Neural progenitor cell (in vitro differentiated cells): ENCODE measurements at regions not wholly inside any gene's neighbourhood (a gene's known extent, or its start where the extent isn't known, plus 50 kb on each side); places are given as distances from the start of the nearest gene placed in this dataset.
A peak's percentile ranks its signal among the peaks of the same experiment; 100 is the strongest.

ENCODE experiments used
- DNase-seq: peaks from one replicate; pipeline ENCODE4 v3.0.0-alpha.2; 2016; ENCODE audit warnings: low spot score
- H2AFZ ChIP-seq: fragments of 200-600 bp; sonication (generic); replicated peaks from 2 replicates; pipeline ENCODE4 v1.6.1; 2016; ENCODE audit warnings: antibody characterized with exemption
- H3F3A ChIP-seq: fragments of 200-600 bp; sonication (generic); 2 replicates; pipeline ENCODE4 v1.6.1; 2016; ENCODE audit warnings: antibody characterized with exemption, low read depth
- H3K27ac ChIP-seq: fragments of 200-600 bp; sonication (generic); 2 replicates; pipeline ENCODE4 v1.5.1; 2016; ENCODE audit warnings: mild to moderate bottlenecking
- H3K27me3 ChIP-seq: fragments of 200-600 bp; sonication (generic); 2 replicates; pipeline ENCODE4 v1.6.1; 2016; ENCODE audit warnings: mild to moderate bottlenecking, moderate library complexity
- H3K36me3 ChIP-seq: fragments of 200-600 bp; sonication (generic); 2 replicates; pipeline ENCODE4 v1.5.1; 2016
- H3K4me1 ChIP-seq: fragments of 200-600 bp; sonication (generic); 2 replicates; pipeline ENCODE4 v1.6.1; 2016; ENCODE audit warnings: mixed run types
- H3K4me2 ChIP-seq: fragments of 200-600 bp; sonication (generic); 2 replicates; pipeline ENCODE4 v1.6.1; 2016
- H3K4me3 ChIP-seq: fragments of 200-600 bp; sonication (generic); 2 replicates; pipeline ENCODE4 v1.5.1; 2016
- H3K79me2 ChIP-seq: fragments of 200-600 bp; sonication (generic); 2 replicates; pipeline ENCODE4 v1.6.1; 2016; ENCODE audit warnings: low read depth
- H3K9ac ChIP-seq: fragments of 200-600 bp; sonication (generic); 2 replicates; pipeline ENCODE4 v1.6.1; 2016
- H3K9me3 ChIP-seq: fragments of 200-600 bp; sonication (generic); 2 replicates; pipeline ENCODE4 v1.5.1; 2016; ENCODE audit warnings: low read depth
- H4K20me1 ChIP-seq: fragments of 200-600 bp; sonication (generic); 2 replicates; pipeline ENCODE4 v1.6.1; 2016; ENCODE audit warnings: low read depth
- H3K27ac Mint-ChIP-seq: 3 replicates; pipeline ENCODE4 v1.8.0; 2021; ENCODE audit warnings: mixed read lengths
- H3K27me3 Mint-ChIP-seq: 2 replicates; pipeline ENCODE4 v1.8.0; 2022; ENCODE audit warnings: low read depth, mild to moderate bottlenecking, inconsistent platforms, moderate library complexity, mixed read lengths; ENCODE audit not compliant: insufficient read depth
- H3K36me3 Mint-ChIP-seq: 3 replicates; pipeline ENCODE4 v1.8.0; 2021; ENCODE audit warnings: mixed read lengths
- H3K4me1 Mint-ChIP-seq: 3 replicates; pipeline ENCODE4 v1.8.0; 2021; ENCODE audit warnings: mixed read lengths
- H3K4me3 Mint-ChIP-seq: 3 replicates; pipeline ENCODE4 v1.8.0; 2021; ENCODE audit warnings: mild to moderate bottlenecking, moderate library complexity, mixed read lengths
- H3K9me3 Mint-ChIP-seq: 3 replicates; pipeline ENCODE4 v1.8.0; 2020; ENCODE audit warnings: mixed read lengths
- EZH2 ChIP-seq: fragments of 200-600 bp; sonication (generic); IDR thresholded peaks from 2 replicates; pipeline ENCODE4 v1.6.1; 2017; ENCODE audit warnings: antibody characterized with exemption, mild to moderate bottlenecking, moderate library complexity
- EZH2phosphoT487 ChIP-seq: fragments of 200-600 bp; sonication (generic); IDR thresholded peaks from 2 replicates; pipeline ENCODE4 v1.6.1; 2017; ENCODE audit warnings: antibody characterized with exemption
- TF ChIP-seq, protein P1 (sequence below): fragments of 200-600 bp; sonication (generic); IDR thresholded peaks from 2 replicates; pipeline ENCODE4 v1.5.1; 2017; ENCODE audit warnings: antibody characterized with exemption, mild to moderate bottlenecking

DNA sequence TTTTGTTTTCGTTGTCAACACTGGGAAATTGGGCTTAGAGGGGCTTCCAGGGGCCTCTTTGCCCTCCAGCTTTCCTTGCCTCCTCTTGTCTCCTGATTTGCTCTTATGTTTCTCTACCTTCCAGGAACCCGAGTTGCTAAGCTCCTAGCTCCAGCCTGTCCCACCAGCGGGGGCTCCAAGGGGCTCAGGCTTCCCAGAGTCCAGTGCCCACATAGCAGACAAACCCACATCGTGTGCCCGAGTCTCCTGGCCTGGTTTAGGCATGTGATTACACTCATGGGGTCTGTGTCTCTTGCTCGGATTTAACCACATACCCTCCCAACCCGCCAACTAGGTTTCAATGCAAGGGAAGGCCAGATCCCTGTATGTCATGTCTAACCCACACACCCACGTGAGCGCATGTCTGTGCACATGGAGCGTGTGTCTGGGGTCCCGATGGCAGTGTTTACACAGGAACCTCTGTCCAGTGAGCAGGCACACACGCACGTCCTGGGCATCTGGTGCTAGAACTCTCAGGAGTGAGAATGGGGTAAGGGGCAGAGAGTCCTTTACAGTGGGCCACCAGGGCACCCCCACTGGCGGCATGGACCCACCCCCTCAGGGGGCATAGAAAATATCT lies 76.1 kb upstream of the MED9 start:
- H2AFZ ChIP-seq: no peak overlapping the region
- Mint-ChIP-seq H3K4me1 (peaks cover 13% of the 10 kb centered on the region), H3K9me3 (no peaks in the 10 kb centered on the region)

DNA sequence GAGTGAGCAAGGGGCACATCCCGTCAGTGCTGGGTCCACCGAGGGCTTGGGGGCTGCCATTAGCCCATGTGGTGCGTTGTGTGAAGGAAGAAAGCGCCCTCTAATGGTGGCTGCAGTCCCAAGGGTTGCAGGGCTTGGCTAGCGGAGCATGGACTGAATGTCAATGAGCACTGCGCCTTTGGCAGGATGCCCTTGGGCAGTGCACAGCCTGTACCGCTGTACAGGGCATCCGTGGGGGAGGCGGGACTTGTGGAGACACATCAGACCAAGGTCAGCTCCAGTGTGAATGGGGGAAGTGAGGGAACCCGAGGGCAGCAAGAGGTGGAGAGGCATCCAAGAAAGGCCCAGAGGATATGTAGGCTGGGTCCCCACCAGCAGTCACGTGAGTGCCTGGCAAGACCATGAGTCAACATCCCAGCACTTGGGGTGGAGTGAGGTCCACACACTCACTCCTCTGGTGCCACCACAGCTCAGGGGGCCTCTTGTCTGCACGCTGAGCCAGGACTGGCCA lies 75.5 kb upstream of the MED9 start:
- no peak for TF ChIP-seq EZH2
- TF ChIP-seq, protein P1, sequence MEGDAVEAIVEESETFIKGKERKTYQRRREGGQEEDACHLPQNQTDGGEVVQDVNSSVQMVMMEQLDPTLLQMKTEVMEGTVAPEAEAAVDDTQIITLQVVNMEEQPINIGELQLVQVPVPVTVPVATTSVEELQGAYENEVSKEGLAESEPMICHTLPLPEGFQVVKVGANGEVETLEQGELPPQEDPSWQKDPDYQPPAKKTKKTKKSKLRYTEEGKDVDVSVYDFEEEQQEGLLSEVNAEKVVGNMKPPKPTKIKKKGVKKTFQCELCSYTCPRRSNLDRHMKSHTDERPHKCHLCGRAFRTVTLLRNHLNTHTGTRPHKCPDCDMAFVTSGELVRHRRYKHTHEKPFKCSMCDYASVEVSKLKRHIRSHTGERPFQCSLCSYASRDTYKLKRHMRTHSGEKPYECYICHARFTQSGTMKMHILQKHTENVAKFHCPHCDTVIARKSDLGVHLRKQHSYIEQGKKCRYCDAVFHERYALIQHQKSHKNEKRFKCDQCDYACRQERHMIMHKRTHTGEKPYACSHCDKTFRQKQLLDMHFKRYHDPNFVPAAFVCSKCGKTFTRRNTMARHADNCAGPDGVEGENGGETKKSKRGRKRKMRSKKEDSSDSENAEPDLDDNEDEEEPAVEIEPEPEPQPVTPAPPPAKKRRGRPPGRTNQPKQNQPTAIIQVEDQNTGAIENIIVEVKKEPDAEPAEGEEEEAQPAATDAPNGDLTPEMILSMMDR: peak; percentile 35
- no peaks in the 10 kb centered on the region for H3K27me3 ChIP-seq
- Mint-ChIP-seq H3K4me3 (no peak overlapping the region), H3K27me3 (peaks cover 6% of the 10 kb centered on the region), H3K36me3 (no peaks in the 10 kb centered on the region), H3K4me1 (peaks cover 14% of the 10 kb centered on the region), H3K9me3 (no peaks in the 10 kb centered on the region), H3K27ac (no peak overlapping the region)
- peak; percentile 26 for DNase-seq
- no peaks in the 10 kb centered on the region for H3F3A ChIP-seq
- H2AFZ ChIP-seq: no peak overlapping the region
- H3K9me3 ChIP-seq: no peaks in the 10 kb centered on the region
- H3K4me1 ChIP-seq: no peaks in the 10 kb centered on the region
- no peak overlapping the region for H3K4me3 ChIP-seq
- no peak overlapping the region for H3K4me2 ChIP-seq
- no peak overlapping the region for H3K27ac ChIP-seq
- no peaks in the 10 kb centered on the region for H3K79me2 ChIP-seq
- no peaks in the 10 kb centered on the region for H4K20me1 ChIP-seq
- no peak overlapping the region for H3K9ac ChIP-seq
- no peaks in the 10 kb centered on the region for H3K36me3 ChIP-seq

More for the DNA sequence above, 76.1 kb upstream of the MED9 start:
- H3K27ac Mint-ChIP-seq: no peak overlapping the region
- DNase-seq: no peak
- Histone ChIP-seq H3K4me1 (no peaks in the 10 kb centered on the region), H3K4me3 (no peak overlapping the region), H3K27me3 (no peaks in the 10 kb centered on the region), H3K27ac (no peak overlapping the region), H3K79me2 (no peaks in the 10 kb centered on the region), H3K9me3 (no peaks in the 10 kb centered on the region), H3F3A (no peaks in the 10 kb centered on the region), H3K4me2 (no peak overlapping the region), H3K9ac (no peak overlapping the region), H3K36me3 (no peaks in the 10 kb centered on the region), H4K20me1 (no peaks in the 10 kb centered on the region)
- no peak overlapping the region for H3K4me3 Mint-ChIP-seq
- no peaks in the 10 kb centered on the region for H3K36me3 Mint-ChIP-seq
- peaks cover 6% of the 10 kb centered on the region for H3K27me3 Mint-ChIP-seq
- TF ChIP-seq EZH2phosphoT487 (no peak), EZH2 (no peak)
- TF ChIP-seq, protein P1: no peak

DNA sequence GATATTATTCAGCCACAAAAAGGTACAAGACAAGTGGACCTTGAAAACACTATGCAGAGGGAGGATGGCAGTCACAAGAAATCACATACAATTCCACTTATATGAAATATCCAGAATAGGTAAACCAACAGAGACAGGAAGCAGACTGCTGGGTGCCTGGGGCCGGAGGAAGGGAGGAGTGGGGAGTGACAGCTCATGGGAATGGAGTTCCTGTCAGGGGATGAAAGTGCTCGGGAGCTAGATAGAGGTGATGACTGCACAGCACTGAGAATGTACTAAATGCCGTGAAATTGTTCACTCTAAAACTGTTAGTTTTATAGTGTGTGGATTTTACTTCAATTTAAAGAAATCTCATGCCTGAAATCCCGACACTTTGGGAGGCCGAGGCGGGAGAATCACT lies 74.2 kb upstream of the MED9 start:
- no peaks in the 10 kb centered on the region for H3K9me3 Mint-ChIP-seq
- Histone ChIP-seq H3K36me3 (no peaks in the 10 kb centered on the region), H3K4me1 (no peaks in the 10 kb centered on the region), H3K4me3 (no peak overlapping the region), H3K4me2 (no peak overlapping the region), H4K20me1 (no peaks in the 10 kb centered on the region), H3K27me3 (no peaks in the 10 kb centered on the region), H3K79me2 (no peaks in the 10 kb centered on the region), H3K9ac (no peak overlapping the region), H2AFZ (no peak overlapping the region), H3K27ac (no peak overlapping the region), H3K9me3 (no peaks in the 10 kb centered on the region), H3F3A (no peaks in the 10 kb centered on the region)
- H3K27ac Mint-ChIP-seq: no peak overlapping the region
- H3K4me3 Mint-ChIP-seq: peak overlapping the region; percentile 10
- H3K27me3 Mint-ChIP-seq: peaks cover 6% of the 10 kb centered on the region
- TF ChIP-seq EZH2: no peak
- TF ChIP-seq, protein P1: no peak
- TF ChIP-seq EZH2phosphoT487: no peak
- H3K36me3 Mint-ChIP-seq: no peaks in the 10 kb centered on the region
- peaks cover 17% of the 10 kb centered on the region for H3K4me1 Mint-ChIP-seq
- DNase-seq: no peak
